ENCODE measurements at regions not wholly inside any gene's neighbourhood (a gene's known extent, or its start where the extent isn't known, plus 50 kb on each side); places are given as distances from the start of the nearest gene placed in this dataset.

DNA sequence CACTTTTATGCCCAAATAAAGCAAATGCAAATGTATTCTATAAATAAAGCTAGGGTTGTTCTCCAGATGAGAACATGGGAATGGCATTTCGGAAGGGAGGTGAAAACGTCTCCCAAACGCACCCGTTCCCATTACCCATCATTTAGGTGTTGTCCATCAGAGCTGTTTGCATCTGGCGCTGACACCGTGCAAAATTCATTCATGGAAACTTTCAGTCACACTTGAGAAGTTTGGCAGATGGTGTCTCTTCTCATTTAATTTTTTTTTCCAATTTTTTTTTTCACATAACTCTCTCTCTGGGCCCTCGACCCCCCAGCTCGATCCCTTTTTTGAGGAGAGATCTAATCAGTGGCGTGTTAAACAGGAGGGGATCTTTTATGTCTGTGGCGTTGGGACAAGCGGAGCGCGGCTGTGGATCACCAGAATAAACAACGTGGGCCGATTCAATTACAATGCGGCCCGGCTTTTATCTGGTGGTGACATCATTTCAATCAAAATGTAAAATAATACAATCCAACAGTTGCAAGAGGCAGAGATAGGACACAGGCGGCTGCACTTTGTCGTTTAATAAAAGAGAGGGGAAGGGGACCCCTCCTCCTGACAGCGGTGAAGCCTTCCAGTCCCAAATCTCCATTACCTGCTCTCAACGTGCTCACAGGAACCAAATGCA is 246.1 kb upstream of the IRX4 start:
- TF ChIP-seq, protein P1, sequence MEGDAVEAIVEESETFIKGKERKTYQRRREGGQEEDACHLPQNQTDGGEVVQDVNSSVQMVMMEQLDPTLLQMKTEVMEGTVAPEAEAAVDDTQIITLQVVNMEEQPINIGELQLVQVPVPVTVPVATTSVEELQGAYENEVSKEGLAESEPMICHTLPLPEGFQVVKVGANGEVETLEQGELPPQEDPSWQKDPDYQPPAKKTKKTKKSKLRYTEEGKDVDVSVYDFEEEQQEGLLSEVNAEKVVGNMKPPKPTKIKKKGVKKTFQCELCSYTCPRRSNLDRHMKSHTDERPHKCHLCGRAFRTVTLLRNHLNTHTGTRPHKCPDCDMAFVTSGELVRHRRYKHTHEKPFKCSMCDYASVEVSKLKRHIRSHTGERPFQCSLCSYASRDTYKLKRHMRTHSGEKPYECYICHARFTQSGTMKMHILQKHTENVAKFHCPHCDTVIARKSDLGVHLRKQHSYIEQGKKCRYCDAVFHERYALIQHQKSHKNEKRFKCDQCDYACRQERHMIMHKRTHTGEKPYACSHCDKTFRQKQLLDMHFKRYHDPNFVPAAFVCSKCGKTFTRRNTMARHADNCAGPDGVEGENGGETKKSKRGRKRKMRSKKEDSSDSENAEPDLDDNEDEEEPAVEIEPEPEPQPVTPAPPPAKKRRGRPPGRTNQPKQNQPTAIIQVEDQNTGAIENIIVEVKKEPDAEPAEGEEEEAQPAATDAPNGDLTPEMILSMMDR (IDR thresholded peaks at IDR 0.05), result no peak
- H3K4me3 ChIP-seq, result no peak overlapping the region
- DNase-seq (ENCODE audit: low spot score), result no peak
- H3K27ac ChIP-seq, result no peak overlapping the region

DNA sequence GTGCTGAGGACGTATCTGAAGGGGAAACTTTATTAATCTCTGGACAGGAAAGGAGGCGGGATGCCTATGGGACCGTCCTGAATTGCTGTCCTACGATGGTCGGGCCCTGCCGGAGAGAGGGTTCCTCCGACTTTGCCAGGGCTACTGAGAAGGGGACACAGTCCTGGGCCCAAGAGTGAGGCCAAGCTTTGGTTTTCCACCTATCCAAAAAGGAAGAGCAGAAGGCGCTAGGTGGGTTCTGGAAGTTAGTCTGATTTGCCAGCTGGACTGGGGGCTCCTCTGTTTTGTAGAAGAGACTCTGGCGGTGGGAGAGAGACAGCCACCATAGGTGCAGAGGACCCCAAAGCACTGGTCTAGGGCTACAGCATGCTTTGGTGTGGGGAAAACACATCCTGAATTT is 243.8 kb upstream of the IRX4 start:
- no peak overlapping the region for H3K27ac ChIP-seq
- no peak for DNase-seq (ENCODE audit: low spot score)
- H3K4me3 ChIP-seq, result no peak overlapping the region
- TF ChIP-seq, protein P1 (IDR thresholded peaks at IDR 0.05), result no peak

DNA sequence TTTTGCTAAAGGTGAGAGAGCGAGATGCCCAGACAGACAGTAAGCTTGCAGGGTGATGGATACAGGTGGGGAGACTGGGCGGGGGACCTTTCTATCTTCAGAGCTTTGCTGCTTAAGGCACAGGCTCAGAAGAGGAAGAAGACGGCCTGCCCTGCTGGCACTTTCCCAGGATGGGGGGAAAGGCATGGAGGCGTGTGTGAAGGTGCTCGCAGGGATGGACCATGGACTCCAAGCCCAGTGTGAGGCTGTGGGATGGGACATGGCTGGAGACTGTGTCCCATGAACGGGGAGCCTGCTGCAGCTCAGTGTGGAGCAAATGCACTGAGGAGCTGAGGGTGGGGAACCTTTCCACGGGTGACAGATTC is 243.2 kb upstream of the IRX4 start:
- DNase-seq (ENCODE audit: low spot score), result no peak
- Histone ChIP-seq H3K27ac (no peak overlapping the region), H3K4me3 (no peak overlapping the region)
- TF ChIP-seq, protein P1 (IDR thresholded peaks at IDR 0.05), result no peak

DNA sequence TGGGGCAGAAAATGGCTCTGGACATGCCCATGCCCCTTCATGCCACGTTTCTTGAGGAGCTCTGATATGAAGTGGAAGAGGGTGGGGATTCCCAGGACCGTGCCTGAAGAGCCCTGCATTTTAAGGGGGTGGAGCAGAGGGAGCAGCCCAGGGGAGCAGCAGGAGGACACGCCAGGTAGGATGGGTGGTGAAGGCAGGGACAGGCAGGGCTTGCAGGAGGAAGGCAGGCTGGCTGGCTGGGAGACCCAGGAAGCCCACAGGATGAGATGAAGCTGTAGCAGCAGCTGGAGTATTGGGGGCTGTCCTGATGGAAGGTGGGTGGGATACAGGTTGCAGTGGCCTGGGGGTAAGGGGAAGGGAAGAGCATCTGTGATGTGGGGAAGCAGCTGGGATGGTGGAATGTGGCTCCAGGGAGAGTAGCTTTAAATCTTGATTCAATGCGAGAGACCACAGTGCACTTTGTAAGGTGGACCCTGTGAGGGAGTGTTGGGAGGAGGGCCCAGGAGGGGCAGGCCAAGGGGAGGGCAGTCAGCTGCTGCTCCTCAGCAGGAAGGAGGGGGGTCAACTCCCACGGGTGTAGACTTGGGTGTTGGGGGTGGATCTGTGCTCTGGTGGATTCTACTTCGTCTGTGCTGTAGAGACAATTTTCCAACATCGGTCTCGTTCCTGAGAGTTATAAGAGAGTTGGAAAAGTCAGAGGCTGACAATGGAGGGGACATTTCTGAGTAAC is 242.6 kb upstream of the IRX4 start:
- TF ChIP-seq, protein P1 (IDR thresholded peaks at IDR 0.05), result no peak
- no peak for DNase-seq (ENCODE audit: low spot score)
- H3K4me3 ChIP-seq, result no peak overlapping the region
- H3K27ac ChIP-seq, result no peak overlapping the region

DNA sequence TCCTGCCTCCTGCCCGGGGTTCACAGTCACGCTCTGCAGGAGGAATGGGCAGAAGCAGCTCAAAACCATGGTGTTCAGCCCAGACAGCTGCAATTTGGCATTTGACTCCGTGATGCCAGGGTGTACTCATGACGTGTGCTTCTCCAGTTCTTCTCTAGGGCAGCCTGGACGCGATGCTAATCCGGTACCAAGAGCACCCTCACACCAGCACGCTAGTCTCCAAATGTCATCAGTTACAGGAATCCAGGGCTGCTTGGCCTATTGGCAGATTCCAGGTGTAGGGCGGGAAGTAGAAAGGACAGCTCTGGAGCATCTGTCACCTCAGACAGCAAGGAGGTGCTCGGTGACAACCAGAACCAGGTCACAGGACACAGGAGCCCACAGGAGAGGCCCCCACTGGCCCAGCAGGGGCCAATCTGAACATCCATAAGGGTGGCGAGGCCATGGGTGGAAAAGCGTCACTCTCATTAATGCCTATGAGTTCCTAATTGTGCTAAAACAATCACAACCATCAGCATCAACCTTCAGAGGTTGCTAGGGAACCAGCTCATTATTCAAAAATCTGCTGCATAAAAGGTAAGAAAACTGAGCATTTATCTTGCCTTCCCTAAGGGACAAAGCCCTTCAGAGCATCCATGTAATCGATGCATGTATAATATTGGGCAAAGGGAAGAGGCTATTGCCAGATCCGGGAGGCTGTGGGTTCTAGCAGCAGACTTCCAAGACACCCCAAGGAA is 241.9 kb upstream of the IRX4 start:
- TF ChIP-seq, protein P1 (IDR thresholded peaks at IDR 0.05), result no peak
- DNase-seq (ENCODE audit: low spot score), result no peak
- Histone ChIP-seq H3K27ac (no peak overlapping the region), H3K4me3 (no peak overlapping the region)

DNA sequence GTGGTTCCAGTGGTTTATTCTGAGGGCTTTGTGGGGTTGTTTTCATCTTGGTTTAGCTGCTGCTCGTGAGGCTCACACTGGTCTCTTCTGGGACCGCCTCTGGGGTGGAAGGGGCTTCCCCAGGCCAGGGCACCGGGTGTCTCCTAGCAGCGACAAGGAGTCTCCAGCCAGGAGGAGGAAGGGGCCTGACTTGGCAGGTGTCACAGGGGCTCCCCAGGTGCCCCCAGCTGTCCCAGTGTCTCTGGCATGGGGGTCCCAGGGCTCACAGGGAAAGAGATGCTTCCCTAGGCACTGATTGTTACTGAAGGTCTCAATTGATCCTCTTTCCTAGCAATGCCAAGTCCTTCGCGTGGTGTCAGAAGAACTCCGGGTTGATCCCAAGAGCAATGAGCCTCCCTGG is 241.1 kb upstream of the IRX4 start:
- TF ChIP-seq, protein P1 (IDR thresholded peaks at IDR 0.05), result no peak
- no peak for DNase-seq (ENCODE audit: low spot score)

More for the DNA sequence above, 241.1 kb upstream of the IRX4 start:
- no peak overlapping the region for H3K27ac ChIP-seq
- H3K4me3 ChIP-seq, result no peak overlapping the region
